MG63 (cell line): ENCODE measurements at regions not wholly inside any gene's neighbourhood (a gene's known extent, or its start where the extent isn't known, plus 50 kb on each side); places are given as distances from the start of the nearest gene placed in this dataset.
"Not testable (repeated sequence)": the region's sequence is repeated elsewhere in the genome, so short reads cannot be mapped to it uniquely, and the experiment has no call there.

ENCODE experiments used
- DNase-seq: peaks from one replicate; pipeline ENCODE4 v3.0.0-alpha.2; 2020
- H3K27me3 ChIP-seq: fragments of 250-450 bp; sonication (Bioruptor Pico); 2 replicates; pipeline ENCODE4 v1.5.1; 2020; ENCODE audit warnings: mild to moderate bottlenecking, moderate library complexity
- H3K36me3 ChIP-seq: fragments of 250-450 bp; sonication (Bioruptor Pico); 2 replicates; pipeline ENCODE4 v1.5.1; 2020; ENCODE audit warnings: mild to moderate bottlenecking, moderate library complexity
- H3K4me3 ChIP-seq: fragments of 250-450 bp; sonication (Bioruptor Pico); 2 replicates; pipeline ENCODE4 v1.5.1; 2020; ENCODE audit warnings: mild to moderate bottlenecking, moderate library complexity
- H3K9me3 ChIP-seq: fragments of 250-450 bp; sonication (Bioruptor Pico); 2 replicates; pipeline ENCODE4 v1.5.1; 2020; ENCODE audit warnings: mild to moderate bottlenecking, moderate library complexity

DNA sequence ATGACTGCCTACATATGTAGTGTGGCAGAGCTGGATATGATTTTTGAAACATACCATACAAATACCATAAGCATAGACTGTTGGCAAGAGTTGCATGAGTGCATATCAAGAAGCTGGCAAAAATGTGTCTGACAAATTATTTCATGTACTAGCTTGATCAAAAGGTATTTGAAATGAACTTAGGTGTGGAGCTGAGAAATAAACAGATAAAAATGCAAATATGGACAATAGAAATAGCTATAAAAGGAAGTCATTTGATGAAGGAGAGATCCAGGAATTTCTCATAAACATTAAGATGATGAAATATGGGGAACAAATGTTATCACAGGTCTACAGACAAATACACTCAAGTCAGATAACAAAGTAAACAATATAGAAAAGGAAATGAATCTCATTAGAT is 609.1 kb downstream of the PTPRC start:
- no peak for DNase-seq
- Histone ChIP-seq H3K9me3 (no peaks in the 10 kb centered on the region), H3K36me3 (no peaks in the 10 kb centered on the region), H3K4me3 (no peak overlapping the region), H3K27me3 (no peaks in the 10 kb centered on the region)

DNA sequence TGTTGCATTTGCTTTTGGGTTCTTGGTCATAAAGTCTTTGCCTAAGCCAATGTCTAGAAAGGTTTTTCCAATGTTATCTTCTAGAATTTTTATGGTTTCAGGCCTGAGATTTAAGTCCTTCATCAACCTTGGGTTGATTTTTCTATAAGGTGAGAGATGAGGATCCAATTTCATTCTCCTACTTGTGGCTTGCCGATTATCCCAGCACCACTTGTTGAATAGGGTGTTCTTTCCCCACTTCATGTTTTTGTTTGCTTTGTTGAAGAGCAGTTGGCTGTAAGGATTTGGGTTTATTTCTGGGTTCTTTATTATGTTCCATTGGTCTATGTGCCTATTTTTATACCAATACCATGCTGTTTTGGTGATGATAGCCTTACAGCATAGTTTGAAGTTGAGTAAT is 615.2 kb downstream of the PTPRC start:
- not testable (repeated sequence) for H3K4me3 ChIP-seq, H3K36me3 ChIP-seq, H3K9me3 ChIP-seq, DNase-seq, H3K27me3 ChIP-seq

DNA sequence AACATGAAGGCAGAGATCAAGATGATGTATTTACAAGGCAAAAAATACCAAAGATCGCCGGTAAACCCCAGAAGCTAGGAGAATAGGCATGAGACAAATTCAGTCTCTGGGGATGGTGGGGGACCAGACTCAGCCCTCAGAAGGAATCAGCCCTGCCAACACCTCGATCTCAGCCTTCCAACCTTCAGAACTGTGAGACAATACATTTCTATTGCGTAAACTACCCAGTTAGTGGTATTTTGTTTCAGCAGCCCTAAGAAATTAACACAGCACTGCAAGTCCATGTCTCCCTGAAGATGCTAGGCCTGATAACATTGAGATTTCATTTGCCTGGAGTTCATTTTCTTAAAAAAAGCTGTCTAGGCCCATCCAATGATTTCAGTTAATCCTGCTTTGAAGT is 622.5 kb downstream of the PTPRC start:
- Histone ChIP-seq H3K27me3 (no peaks in the 10 kb centered on the region), H3K9me3 (no peaks in the 10 kb centered on the region), H3K36me3 (no peaks in the 10 kb centered on the region), H3K4me3 (no peak overlapping the region)
- DNase-seq, result no peak

DNA sequence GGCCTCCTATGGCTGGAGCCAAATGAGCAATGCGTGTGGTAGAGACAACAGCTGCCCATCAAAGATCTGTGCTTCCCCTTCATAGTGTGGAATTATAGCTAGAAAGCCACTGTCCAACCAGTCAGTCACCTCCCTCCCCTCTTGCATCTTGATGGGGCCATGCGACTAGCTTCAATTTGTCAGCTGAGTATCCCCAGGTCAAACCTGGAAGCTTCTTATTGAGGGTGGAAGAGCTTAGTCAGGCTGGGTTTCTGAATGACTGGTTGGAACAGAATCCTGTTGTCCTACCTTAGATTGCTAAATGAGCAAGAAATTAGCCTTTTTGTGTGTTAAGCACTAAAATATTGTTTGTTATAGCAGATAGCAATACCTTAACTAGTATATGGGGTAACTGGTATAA is 625.4 kb downstream of the PTPRC start:
- no peaks in the 10 kb centered on the region for H3K27me3 ChIP-seq
- H3K4me3 ChIP-seq, result no peak overlapping the region
- no peaks in the 10 kb centered on the region for H3K9me3 ChIP-seq
- no peaks in the 10 kb centered on the region for H3K36me3 ChIP-seq
- DNase-seq, result no peak

DNA sequence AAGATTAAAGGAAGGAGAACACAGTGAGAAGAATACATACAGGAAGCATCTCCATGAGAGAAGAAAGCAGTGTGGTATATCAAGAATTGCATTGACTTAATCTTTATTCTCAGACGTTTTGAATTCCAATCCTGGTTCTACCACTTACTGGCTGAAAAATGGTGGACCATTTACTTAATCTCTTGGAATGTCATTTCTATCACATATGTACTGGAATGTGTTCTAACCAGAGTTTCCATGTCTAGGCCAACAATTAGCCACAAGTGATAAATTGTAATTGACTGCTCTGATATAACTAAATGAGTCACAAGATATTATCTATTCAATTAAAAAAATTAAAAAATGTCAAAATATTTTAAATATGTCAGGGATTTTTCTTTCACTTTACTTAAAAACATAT is 626.1 kb downstream of the PTPRC start:
- no peaks in the 10 kb centered on the region for H3K9me3 ChIP-seq
- H3K27me3 ChIP-seq, result no peaks in the 10 kb centered on the region
- H3K4me3 ChIP-seq, result no peak overlapping the region
- DNase-seq, result no peak
- H3K36me3 ChIP-seq, result no peaks in the 10 kb centered on the region

DNA sequence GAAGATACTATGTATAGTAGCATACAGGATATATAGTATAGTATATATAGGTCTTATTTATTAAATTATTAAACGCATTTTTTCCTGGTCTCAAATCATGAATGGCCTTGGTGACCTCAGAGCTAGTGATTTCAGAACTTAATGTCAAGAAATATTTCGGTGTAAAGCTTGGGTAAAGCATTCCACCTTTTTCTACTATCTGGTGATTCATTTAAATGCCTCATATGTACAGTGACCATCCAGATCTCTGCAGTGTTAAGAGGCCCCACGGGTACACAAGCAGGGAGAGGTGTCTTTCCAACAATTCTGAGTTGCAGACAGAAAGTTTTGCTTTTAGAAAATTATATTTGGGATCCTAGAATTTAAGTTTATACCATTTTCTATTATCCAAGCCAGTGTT is 626.5 kb downstream of the PTPRC start:
- Histone ChIP-seq H3K4me3 (no peak overlapping the region), H3K9me3 (no peaks in the 10 kb centered on the region), H3K27me3 (no peaks in the 10 kb centered on the region), H3K36me3 (no peaks in the 10 kb centered on the region)
- no peak for DNase-seq

DNA sequence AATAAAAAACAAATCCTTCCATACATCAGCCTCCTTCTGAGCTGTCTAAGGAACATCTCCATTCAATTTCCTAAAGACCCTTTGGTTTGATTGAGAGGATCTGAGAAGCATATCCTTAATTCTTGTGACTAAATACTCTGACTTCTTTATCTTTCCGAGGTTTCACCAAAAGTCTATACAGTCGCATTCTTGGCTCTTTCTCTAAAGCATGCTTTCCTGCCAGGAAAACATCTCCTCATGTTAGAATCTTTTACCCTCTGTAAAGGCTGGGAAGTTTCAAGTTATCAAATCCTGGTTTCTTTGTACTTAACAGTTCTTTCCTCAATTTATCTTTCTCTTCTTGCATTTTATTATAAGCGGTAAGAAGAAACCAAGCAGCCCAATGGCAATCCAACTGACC is 630.4 kb downstream of the PTPRC start:
- DNase-seq, result no peak
- H3K36me3 ChIP-seq, result no peaks in the 10 kb centered on the region
- no peaks in the 10 kb centered on the region for H3K9me3 ChIP-seq
- no peak overlapping the region for H3K4me3 ChIP-seq
- no peaks in the 10 kb centered on the region for H3K27me3 ChIP-seq

DNA sequence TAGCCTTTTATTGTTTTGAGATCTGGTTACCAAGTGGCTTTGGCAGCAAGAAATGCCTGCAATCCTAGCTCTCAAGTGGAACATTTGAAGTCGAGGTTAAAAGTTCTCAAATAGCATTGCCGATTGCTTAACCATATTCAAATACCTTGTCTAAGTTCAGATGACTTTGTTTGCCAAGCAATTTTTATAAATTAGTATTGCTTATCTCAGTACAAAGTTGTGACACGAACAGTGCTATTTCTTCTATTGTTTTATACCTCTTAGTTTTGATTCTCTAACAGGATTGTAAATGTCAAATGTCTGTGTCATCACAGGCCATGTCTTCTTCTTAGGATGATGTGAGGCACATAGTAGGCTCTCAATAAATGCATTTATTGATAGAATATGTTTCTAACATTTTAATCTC is 633.3 kb downstream of the PTPRC start:
- no peak overlapping the region for H3K4me3 ChIP-seq
- DNase-seq, result peak; percentile 36
- no peaks in the 10 kb centered on the region for H3K27me3 ChIP-seq
- no peaks in the 10 kb centered on the region for H3K36me3 ChIP-seq
- no peaks in the 10 kb centered on the region for H3K9me3 ChIP-seq

DNA sequence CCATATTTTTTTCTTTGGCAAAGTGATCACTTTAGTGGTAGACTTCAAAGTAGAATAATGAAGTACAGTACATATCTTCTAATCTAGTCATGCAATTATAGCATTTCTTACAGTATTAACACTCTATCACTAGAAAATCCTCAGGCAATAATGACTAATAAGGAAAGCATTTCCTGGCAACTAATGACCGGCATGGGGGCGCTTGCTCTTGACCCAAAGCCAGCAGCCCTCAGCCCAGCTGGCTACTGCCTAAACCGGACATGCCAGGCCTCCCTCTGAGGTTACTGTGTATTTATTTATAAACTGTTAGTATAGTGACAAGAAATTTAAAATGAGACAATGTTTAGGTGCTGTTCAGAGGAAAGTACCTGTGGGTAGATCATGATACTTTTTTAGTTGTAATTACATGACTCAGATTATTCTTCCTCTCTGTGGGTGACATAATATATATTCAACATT is 633.8 kb downstream of the PTPRC start:
- H3K9me3 ChIP-seq, result no peaks in the 10 kb centered on the region
- peak; percentile 93 for DNase-seq
- no peak overlapping the region for H3K4me3 ChIP-seq
- no peaks in the 10 kb centered on the region for H3K36me3 ChIP-seq
- H3K27me3 ChIP-seq, result no peaks in the 10 kb centered on the region

DNA sequence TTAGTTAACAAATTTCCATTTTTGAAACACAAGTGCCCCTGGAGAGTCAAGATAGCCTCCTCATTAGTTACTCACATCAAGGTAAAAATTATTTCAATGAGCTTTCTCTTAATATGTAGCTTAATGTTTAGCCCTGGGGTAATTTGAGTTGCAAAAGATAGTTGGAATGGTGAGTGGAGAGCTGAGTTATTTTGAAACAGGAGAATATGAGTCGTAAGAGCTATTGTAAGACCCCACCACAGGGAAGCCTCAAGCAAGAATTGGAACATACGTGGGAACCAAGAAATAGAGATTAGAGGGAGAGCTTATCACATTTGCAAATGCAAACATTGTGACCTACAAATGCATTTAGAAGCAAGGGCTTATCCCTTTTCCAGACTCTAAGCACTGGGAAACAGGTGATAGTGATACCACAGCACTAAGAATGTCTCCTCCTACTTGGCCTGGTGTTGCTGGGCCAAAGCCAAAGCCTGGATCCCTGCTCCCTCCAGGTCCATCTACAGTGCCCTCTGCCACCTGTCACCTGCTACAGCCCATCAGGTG is 635.1 kb downstream of the PTPRC start:
- no peaks in the 10 kb centered on the region for H3K9me3 ChIP-seq
- H3K4me3 ChIP-seq, result no peak overlapping the region
- H3K27me3 ChIP-seq, result no peaks in the 10 kb centered on the region
- H3K36me3 ChIP-seq, result no peaks in the 10 kb centered on the region
- no peak for DNase-seq

DNA sequence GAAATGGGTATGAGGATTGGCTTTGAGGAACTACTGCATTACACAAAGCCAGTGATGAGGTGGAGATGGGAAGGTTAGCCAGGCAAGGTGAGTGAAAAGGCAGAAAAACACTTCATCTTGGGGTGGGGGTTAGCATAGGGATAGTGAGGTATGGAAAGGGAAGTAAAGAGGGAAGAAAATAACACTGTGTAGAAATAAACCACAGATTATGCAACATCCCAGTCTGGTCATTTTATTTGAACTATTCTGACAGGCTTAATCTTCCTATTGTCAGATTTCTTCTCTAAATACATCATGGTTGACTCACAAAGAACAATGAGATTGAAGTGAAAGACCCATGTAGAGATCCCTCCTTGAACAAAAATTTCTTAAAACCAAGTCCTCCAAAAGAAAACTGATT is 640.2 kb downstream of the PTPRC start:
- no peaks in the 10 kb centered on the region for H3K9me3 ChIP-seq
- no peak for DNase-seq
- no peaks in the 10 kb centered on the region for H3K36me3 ChIP-seq
- no peak overlapping the region for H3K4me3 ChIP-seq
- no peaks in the 10 kb centered on the region for H3K27me3 ChIP-seq

DNA sequence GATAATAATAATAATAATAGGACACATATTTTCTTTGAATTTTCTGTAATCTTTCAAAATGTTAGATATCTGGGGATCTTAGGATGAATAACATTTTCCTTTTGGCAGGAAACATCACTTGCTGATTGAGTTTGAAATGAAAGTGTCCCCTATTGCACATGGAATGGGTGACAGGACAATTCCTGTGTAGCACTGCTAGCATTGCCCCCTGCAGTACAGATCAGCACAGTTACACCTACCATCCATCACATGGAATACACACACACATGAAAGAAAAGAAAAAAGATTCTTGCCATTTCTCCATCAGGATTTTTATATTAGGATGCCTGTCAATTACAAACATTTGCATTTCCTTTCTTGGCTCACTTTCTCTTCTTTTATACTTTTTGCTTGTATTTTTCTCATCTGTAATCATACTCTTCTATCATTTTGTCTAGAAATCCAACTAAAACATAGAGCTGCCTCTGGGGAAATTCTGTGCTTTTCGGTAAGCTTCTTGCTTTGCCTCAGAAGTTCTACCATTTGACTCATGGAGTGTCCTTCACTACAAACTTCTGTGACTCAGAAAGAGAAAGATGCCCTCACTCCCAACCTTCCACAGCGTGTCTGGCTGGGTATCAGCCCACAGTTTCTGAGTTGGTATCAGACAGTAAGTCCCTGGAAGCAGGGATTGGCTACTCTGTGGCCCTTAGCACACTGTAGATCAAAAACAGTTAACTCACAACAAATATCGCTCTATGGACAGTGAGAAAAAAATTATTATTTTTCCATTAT is 641.2 kb downstream of the PTPRC start:
- no peak overlapping the region for H3K4me3 ChIP-seq

DNA sequence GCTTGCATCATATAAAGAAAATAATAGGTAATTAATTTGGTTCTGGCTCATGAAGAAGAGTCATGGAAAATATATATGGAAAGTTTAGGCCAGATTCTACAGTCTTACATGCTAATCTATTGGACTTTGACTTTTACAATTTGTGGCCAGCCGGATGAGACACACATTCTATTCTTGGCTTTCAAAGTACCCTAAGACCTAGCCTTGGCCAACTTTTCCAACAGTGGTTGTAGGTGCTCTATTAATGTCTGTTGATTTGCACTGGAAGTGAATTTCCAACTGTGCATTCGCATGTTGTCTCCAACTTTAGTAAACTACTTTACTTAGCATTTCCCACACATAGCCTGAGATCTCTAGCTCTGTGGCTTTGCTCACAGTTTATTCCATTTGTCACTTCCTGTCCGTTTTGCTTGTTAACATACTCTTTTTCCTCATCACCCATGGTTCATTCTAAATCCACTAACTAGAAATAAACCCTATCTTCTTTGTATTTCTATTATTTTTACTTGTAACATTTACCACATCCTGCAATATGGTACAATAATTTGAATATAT is 644.0 kb downstream of the PTPRC start:
- no peaks in the 10 kb centered on the region for H3K36me3 ChIP-seq
- DNase-seq, result no peak
- no peak overlapping the region for H3K4me3 ChIP-seq
- no peaks in the 10 kb centered on the region for H3K9me3 ChIP-seq
- no peaks in the 10 kb centered on the region for H3K27me3 ChIP-seq

More for the DNA sequence above, 641.2 kb downstream of the PTPRC start:
- Histone ChIP-seq H3K27me3 (no peaks in the 10 kb centered on the region), H3K9me3 (no peaks in the 10 kb centered on the region), H3K36me3 (no peaks in the 10 kb centered on the region)
- DNase-seq, result peak; percentile 41

DNA sequence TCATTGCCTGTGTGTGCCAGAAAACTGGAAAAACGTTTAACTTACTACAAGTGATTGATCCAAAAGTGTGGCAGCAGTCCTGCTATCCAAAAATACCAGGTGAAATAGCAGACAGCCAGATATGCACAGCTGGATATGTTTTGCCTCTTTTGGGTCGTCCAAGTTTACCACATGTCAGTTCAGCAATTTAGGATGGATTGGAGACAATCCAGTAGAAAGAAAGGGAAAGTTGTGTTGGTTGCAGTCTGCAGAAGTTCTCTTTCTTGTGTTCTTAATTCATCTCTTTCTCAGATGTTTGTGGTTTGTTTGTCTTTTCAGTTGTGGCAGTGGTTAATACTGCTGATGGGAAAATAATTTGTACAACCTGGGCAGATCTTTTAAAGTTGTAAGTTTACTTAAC is 645.0 kb downstream of the PTPRC start:
- H3K9me3 ChIP-seq, result no peaks in the 10 kb centered on the region
- H3K36me3 ChIP-seq, result no peaks in the 10 kb centered on the region
- H3K27me3 ChIP-seq, result no peaks in the 10 kb centered on the region
- no peak overlapping the region for H3K4me3 ChIP-seq
- DNase-seq, result no peak

DNA sequence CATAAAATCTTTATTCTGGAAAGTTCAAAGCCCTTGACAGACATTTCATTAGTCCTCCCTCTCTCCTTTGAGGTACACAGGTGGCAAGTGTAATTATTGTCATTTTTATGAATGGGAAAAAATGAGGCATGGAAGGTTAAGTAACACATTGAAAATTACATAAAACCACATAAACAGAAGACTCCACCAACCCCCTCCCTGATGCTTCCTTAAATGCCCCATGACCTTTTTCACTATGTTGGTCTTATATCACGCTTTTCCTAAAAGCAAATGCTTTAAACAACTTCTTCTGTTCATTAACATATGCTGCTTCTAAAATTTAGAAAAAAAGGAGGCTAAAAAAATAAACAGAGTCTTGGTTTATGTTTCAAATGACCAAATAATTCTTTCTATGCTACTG is 648.4 kb downstream of the PTPRC start:
- H3K36me3 ChIP-seq, result no peaks in the 10 kb centered on the region
- no peaks in the 10 kb centered on the region for H3K27me3 ChIP-seq
- no peak overlapping the region for H3K4me3 ChIP-seq
- DNase-seq, result no peak
- H3K9me3 ChIP-seq, result no peaks in the 10 kb centered on the region

DNA sequence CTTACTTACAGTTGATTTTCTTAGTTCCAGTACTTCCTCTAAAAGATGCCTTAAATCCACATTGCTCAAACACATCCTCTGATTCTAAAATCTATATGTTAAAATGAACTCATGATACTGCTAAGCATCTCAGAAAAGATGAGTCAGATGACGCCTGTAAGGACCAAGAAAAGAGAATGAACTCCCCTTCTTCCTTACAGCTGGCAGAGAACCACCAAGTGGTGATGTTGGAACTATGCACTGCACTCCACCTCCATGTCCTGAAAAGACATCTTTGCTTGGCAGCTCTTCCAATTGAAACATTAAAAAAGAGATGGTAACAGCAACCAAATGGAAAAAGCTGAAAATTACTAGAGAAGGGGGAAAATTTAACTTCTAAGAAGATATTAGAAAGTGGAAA is 648.8 kb downstream of the PTPRC start:
- no peaks in the 10 kb centered on the region for H3K9me3 ChIP-seq
- no peak overlapping the region for H3K4me3 ChIP-seq
- no peak for DNase-seq
- no peaks in the 10 kb centered on the region for H3K27me3 ChIP-seq
- no peaks in the 10 kb centered on the region for H3K36me3 ChIP-seq

DNA sequence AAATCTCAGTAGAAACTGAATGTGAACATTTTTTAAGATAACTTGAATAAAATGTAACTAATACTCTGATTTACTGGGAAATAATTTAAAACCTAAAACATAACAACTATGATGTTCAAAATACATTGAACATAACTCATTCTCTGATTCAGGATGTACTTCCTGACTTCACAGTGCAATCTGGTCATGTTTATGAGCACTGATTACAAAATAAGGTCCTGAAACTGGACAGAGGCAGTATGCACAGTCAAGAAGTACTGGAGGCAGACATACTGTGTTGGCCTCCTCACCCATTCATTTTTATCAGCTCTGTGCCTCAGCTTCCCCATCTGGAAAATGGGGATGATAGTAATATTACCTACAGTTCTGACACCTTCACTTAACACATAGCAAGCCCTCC is 651.3 kb downstream of the PTPRC start:
- H3K4me3 ChIP-seq, result no peak overlapping the region
- no peaks in the 10 kb centered on the region for H3K36me3 ChIP-seq
- H3K27me3 ChIP-seq, result no peaks in the 10 kb centered on the region
- DNase-seq, result no peak
- H3K9me3 ChIP-seq, result no peaks in the 10 kb centered on the region
